ENCODE measurements at regions not wholly inside any gene's neighbourhood (a gene's known extent, or its start where the extent isn't known, plus 50 kb on each side); places are given as distances from the start of the nearest gene placed in this dataset.

- no peak for TF ChIP-seq MAX (CRISPR knock-in tag; IDR thresholded peaks at IDR 0.05)
- TF ChIP-seq IRF1 (CRISPR knock-in tag; IDR thresholded peaks at IDR 0.05): no peak
- TF ChIP-seq ZNF138 (CRISPR knock-in tag; conservative IDR thresholded peaks at IDR 0.05): no peak
- no peak for TF ChIP-seq ZNF671 (CRISPR knock-in tag; IDR thresholded peaks at IDR 0.05)
These were observed 91.6 kb upstream of the SAMD11 start for GRCh38 chr1:832136-832535.
